Activated CD4-positive, CD25-positive, alpha-beta regulatory T cell treated with anti-CD3 and anti-CD28 coated beads, Interleukin-2, amount 50 U/mL, for 24 hours (primary cell): ENCODE measurements at regions not wholly inside any gene's neighbourhood (a gene's known extent, or its start where the extent isn't known, plus 50 kb on each side); places are given as distances from the start of the nearest gene placed in this dataset.

Experiments used
- ATAC-seq, 2 donors: fragments of 150-1000 bp; cut with Tn5 transposase; one replicate each; pipeline ENCODE4 v1.10.0; 2021; ENCODE audit warnings: mild to moderate bottlenecking in 1 of 2, moderate library complexity in 1 of 2

DNA sequence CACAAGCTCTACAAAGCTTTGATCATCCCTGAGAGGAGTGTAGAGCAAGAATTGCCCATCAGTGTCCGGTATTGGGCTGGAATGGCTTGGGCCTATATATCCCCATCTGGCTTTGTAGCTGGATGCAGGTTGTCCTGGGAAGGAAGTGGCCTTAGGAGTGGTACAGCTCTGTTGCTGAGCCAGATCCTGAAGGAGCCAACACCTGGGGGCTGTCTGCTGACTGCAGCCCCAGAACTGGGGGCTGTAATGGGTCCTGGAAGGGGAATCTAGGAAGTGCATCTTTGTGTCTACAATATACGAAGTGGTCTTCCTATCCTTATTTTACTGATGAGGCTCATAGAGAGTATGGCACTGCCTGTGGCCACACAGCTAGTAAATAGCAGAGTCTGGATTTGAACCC is 145.9 kb downstream of the CDC5L start:
- no peak for ATAC-seq

DNA sequence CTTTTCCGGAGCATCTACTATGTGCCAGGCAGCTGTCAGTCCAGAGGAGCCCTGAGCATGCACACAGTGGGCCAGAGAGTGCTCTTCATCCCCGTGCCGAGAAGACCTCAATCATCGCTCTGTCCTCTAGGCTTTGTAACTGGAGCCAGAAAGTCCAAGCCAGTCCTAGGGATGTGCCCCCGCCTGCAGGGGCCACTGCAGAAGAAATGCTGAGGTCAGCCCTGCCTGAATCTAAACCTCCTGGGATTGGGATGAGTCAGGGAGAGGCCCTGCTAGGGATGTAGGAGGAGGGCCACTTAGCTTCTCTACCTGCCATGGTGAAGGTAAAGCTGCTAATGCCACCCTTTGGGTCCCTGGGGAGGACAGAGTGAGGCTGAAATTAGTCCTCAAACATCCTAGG is 146.8 kb downstream of the CDC5L start:
- no peak for ATAC-seq

DNA sequence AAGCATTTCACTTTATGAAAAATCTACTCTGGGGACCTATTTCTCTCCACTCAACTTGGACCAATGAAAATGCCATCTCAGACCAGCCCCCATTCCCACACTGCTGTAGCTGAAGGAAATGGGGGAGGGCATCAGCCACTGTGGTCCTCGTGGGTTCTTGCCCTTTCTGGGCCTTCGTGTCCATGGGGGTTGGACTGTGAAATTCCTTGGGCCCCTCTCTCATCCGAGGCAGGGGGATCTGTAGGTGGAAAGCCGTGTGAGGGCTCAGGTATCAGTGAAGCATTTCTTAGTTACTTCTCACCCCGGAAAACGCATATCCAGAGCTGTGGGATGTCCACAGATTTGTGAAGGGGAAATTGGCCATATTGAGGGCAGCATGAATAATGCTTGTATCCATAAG is 147.9 kb downstream of the CDC5L start:
- no peak for ATAC-seq

DNA sequence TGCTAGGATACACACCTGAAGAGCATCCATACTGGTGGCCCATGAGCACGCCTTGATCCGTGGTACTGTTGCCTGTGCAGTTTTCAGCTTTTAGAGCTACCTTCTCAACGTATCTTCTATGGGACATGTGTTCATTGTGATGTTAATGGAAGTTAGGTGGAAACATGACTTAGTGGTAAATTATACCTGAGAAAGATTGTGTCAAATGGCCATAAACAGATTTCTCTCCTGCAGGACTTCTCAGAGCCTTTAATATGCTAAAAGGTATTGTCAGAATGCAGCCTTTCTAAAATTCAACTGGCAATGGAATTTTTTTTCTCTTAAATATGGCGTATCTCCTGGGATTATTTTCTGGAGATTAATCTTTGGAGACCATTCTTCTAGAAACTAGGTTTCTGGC is 148.5 kb downstream of the CDC5L start:
- ATAC-seq, result no peak

DNA sequence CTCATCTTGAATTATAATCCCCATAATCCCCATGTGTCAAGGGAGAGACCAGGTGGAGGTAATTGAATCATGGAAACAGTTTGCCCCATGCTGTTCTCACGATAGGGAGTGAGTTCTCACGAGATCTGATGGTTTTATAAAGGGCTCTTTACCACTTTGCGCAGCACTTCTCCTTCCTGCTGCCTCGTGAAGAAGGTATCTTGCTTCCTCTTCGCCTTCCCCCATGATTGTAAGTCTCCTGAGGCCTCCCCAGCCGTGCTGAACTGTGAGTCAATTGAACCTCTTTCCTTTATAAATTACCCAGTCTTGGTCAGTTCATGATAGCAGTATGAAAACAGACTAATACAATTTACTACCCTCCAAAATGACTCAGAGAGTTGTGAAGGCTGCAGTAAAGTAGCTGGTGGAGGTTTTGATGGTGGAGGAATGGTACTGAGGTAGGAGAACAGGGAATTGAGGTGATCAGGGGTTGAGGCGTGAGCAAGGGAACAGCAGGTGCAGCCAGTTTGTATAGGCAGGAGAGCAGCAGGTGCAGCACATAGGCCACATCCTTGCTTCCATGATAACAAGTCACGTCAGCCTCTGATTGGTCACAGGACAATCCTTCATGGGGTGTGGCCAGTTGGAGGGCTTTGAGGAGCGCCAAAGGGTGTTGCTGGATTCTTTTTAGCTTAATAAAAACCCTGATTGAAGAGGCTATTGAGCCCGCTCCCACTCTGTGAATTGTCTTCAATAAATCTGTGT is 150.0 kb downstream of the CDC5L start:
- ATAC-seq, result no peak

DNA sequence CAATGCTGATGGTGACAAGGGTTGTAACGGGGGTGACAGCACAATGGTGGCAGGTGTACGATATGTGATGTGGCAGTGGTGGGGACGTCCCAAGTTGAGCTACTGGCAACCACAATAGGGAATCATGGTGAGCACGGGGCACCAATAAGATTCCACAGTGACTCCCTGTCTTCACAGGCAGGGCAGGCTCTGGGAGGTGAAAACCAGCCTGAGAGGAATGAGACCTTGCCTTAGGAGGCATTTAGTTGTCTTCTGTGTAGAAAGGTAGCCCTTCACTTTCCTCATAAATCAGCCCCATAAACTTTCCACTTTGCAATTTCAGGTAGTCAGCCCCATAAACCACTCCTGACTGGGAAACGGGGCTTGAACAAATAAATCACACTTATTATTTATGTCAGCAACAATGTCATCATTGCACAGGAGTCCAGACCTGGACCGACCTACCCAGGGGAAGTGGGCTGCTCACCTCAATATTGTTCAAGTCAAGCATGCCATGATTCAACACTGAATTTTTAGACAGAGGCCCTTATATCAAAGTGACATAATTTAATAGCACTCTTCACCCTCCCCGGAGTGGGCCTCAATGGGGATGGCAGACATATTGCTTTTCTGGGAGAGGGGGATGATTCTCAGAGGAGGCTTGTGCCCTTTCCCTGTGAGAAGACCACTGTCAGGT is 150.8 kb downstream of the CDC5L start:
- no peak for ATAC-seq

DNA sequence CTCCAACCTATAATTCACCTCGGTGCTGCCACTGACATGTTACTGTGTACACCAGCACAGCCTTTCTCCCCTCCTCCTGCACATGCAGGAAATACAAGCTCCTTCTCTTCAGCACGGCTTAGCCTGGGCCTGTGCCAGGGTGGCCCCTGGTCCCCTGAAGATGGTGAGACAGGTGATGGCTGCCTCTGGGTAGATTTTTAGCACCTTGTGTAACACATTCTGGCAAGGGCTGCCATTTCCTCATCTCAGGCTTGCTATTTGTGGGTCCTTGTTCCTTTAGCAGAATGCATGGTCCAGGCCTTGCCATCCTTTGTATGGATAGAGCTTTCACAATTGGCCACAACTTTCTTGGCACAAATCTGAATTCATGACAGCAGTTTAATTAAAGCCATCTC is 151.3 kb downstream of the CDC5L start:
- ATAC-seq, result no peak

DNA sequence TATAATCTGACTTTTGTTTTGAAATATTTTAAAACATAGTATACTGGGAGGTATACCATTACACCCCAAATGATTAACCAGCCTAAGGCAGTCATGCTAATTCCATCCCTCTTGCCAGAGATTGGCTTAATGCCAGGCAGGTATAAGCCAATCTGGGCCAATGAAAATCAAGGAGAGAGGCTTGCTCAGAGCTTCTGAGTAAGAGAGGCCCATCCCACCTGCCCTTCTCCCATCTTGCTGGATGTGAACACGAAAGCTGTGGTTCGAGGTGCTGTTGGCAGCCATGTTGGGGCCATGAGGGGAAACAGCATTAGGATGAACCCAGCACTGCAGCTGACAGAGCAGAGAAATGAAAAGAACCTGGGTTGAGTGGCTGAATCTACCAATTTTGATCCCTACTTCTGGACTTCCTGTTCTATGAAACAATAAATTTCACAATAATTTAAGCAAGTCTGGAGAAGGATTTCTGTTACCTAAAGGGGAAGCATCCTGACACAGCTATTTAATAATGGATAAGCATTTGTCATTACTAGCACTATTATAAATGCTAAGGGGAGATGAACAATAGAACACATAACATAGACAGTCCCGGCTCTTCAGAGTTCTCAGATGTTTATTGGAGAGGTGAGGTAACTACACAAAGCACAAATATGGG is 152.3 kb downstream of the CDC5L start:
- no peak for ATAC-seq

DNA sequence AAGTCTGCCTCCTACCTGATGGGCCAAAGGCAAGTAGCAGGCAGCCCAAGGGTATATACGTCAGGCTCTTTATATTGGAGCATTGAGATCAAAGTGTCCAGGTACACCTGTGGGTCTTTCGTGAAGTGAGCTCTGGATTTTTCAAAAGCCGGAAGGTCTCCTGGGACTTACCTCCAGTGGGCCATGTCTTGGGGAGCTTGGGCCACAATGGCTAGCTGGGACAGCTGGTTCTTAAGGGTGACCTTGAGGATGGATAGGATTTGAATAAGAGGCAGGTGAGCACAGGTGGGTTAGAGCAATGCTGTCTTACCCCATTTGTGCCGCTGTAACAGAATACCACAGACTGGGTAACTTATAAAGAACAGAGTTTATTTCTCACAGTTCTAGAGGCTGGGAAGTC is 153.4 kb downstream of the CDC5L start:
- no peak for ATAC-seq

DNA sequence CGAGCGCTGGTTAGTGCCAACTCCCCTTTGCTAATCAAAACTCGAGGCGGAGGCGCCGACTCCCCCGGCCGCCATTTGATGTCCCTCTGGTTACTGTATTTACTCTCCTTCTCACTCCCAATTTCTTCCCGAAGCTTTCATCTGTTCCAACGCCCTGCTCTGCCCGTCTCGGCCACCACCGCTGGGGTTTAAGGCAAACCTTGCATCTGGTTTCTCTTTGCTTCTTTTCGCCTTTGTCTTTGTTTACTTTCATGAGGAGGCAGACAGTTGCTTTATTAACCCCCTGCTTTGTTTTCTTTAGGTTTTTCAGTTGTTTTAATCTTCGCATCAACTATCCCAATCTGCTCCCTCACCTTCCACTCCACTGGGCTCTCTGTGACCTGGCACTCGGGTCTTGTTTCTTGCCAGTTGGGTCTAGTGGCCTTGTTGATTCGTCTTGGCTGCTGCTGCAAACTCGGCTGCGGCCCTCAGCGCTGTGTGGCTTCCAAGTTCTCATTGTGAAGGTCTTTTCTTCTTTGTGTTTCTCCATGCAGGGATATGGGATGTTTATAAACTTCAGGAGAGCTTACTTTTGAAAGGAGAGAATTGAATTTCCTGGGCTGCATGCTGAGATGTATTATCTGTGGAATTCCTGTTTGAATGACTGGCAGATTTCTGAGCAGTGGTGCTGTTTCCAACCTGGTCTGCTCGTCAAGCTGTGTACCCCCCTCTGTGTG is 155.1 kb downstream of the CDC5L start:
- no peak for ATAC-seq

DNA sequence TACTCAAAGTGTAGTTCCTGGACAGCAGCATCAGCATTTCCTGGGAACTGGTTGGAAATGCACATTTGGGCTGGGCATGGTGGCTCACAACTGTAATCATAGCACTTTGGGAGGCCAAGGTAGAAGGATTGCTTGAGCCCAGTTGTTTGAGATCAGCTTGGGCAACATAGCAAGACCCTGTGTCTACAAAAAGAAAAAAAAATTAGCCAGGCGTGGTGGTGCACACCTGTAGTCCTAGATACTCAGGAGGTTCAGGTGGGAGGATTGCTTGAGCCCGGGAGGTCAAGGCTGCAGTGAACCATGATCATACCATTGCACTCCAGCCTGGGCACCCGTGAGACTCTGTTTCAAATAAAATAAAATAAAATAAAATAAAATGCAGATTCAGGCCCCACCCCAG is 156.2 kb downstream of the CDC5L start:
- ATAC-seq, result no peak

DNA sequence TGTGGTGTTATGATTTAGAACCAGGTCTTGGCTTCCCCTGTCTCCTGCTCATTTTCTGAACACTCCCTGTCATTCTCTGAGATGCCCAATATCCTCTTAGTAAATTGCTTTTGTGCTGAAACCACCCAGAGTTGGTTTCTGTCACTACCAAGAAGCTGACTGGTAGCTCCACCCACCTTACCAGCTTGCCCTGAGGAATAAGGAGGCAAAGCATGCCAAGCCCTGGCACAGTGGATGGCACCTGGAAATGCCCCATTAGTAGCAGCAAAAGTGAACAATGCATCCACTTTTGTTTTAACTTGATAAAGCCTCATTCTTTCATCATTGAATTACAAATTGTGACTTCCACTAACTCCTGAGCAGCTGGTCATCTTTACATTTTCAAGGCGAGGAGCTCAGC is 157.7 kb downstream of the CDC5L start:
- ATAC-seq, result no peak

DNA sequence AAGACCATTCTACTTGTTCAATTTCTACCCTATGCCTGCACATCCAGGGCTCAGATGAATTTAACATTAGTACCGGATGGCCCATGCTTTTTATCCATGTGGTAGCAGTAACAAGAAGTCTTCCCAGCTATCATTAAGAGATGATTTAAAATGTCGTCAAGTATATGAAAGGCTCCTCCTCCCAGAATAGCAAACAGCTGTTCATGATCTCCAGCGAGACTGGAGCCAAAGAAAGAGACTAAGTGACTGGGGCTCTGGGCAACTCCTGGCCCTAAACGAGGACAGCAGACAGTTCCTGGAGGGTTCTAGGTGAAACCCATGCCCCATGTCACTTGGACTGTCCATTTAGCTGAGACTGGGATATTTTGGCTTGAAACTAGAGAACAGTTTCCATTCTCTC is 160.8 kb downstream of the CDC5L start:
- ATAC-seq, result no peak

DNA sequence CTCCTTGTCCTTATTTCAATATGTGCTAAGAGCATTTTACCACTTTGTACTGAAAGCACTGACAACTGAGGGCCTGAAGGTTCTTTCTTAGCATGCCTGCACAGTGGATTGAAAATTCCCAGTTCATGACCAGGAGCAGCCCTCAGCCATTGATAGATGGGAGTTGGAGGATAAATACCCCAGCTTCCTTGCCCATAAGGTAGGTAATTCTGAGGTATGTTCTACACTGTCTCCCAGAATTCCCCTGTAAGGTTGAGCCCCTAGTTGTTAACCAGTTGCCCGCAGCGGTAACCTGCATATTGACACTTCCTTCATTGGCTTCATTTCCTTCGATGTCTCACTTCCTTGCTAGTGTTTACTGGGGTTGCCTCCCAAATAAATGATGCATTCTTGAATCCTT is 162.0 kb downstream of the CDC5L start:
- no peak for ATAC-seq

DNA sequence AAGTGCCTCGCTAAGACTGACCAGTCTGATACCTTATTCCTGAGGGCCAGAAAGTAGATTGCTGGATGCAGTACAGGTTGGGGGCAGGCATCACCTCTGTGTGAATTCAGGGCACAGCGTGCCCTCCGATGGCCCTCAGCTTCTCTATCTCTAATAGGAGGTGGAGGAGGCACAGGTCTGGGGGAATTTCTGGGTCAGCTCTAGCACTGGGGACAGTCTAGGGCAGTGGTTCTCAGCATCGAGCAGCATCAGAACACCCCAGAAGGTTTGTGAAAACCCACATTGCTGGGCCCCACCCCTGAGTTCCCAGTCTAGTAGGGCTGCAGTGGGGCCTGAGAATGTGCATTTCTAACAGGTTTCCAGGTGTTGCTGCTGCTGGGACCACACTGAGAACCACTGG is 166.7 kb downstream of the CDC5L start:
- no peak for ATAC-seq

DNA sequence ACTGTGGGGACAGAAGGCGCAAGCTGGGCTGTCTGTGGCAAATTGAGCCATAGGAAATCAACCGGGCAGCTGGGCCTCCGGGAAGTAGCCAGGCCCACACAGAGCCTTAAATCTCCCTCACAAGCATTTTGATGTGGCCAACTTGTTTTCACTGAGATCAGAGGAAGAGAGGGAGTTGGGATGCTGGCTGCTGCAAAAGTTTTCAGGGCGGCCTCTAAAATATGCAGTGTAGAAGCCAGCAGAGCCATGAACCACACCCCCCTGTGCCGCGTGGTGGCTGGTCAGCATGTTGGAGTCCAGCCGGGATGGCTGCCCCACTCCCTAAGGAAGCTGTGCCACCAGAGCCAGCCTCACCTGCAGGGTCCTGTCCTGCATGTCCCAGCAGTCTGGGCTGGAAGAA is 167.4 kb downstream of the CDC5L start:
- no peak for ATAC-seq

DNA sequence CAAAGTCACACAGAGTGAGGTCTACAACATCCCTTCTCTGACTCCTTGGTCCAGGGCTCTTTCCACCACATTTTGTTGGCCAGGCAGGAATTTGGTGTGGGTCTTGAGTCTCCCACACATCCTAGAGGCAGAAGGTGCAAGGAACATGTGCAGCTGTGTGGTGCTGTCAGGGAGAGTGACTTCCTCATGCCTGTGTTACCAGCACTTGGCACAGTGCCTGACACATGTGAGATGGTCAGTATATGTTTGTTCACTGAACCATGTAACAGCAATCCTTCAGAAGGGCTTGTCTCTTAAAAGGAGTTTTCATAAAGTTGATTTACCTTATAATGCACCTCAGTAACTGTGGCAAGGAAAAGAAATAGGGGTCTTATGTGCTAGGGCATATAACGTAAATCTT is 168.5 kb downstream of the CDC5L start:
- no peak for ATAC-seq

DNA sequence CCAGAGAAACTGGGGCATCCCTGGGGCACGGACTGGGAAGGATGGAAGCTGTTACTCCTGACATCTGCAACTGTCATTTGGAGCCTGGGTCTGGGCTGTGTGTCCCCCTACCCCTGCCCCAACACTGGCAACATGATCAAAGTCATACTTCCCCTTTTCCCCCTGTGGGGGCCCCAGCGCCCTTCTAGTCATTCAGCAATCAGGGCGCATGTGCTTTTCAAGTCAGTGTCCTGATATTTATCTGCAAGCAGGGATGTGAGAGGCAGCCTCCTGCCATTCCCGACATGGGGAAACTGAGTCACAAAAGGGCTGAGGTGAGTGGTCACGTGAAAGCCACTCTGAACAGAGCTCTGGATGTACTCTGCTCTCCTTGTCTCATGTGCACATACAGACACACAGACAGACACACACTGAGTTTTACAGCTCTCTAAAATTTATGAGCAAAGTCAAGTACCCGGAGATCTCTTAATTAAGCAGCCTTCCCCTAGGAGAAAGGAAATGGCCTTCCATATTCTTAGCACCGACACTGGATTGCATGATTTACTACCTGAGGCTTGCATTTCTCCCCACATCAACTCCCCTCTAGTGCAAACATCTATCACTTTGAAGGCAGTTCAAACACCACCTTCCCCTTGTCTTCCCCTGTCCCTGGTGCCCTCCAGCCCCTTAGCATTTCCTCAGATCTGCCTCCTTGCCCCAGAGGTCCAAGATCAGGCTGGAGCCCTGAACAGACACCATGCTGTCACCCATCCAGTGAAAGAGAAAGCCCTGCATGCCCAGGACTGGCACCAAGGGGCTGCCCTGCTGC is 170.7 kb downstream of the CDC5L start:
- no peak for ATAC-seq

DNA sequence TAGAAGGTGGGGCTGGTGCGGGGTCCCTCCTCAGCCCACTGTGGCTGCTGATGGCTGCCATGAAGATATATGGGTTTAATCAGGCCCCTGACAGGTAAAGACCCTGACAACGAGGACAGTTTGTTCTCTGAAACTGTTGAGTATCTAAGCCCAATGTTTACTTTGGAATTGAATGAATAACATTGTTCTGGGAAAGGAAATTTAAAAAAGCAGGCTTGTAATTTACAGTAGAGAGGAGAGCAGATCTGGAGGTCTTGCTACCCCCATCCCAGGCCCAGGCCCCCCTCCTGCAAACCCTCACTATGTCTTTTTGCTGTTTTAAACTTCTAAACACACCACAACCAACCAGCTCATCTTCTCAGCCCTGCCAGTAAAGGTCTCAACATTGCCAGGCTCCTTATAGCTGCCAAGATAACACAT is 171.3 kb downstream of the CDC5L start:
- no peak for ATAC-seq

DNA sequence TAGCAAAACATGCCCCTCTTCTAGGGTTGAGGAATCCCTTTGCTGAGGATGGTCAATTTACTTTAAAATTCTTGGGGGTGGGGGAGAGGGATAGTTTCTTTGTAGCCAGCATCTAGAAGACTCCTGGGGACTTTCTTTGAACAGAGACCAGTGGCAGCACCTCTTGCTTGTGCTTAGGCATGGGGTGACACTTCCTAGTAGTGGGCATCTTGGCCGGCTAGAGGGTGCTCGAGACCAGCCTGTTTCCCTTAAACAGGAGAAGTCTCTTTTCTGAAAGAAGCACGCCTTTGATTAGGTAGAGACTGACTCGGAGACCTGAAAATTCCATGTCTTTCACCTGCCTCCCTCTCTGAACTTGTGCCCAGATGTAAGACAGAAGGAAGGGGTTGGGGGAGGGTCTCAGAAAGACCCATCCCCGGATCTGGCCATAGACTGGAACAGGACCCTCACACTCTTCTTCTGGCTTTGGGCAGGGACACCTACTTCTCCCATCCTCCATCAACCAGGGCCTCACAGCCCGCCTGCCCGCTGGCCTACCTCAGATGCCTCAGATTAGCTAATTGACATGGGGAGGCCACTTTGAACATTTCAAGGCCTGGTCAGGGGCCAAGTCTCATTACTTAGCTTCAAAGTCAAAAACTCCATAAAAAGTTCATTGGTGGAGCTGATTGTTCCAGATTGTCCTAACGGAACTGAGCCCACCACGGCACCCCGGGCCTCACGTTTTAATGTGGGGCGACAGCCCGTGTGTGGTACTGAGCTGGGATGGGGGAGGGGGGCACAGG is 172.2 kb downstream of the CDC5L start:
- no peak for ATAC-seq

DNA sequence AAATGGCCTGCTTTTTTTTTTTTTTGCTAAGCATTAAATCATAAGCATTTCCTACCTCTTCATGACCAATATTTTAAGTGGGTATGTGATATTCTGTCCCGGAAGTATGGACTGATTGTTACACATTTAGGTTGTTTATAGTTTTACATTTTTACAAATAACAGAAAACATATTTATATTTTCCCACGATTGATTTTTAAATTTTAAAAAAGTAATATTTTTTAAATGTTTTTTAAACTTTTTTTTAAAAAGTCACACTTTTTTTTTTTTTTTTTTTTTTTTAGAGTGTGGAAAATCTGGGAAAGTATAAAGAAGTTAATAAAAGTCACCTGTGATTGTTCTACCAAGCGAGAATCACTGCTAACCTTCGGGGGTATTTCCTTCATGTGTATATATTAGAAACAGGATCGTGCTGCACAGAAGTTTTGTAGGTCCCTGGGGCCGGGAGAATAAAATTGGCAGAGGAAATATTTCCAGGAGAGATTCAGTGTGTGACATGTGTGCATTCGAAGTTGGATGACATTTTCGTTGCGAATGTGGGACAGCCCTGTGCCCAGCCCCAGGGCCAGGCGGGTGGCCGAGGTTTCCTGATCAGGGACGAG is 173.1 kb downstream of the CDC5L start:
- no peak for ATAC-seq
